HG02623 (cell line): ENCODE measurements at regions not wholly inside any gene's neighbourhood (a gene's known extent, or its start where the extent isn't known, plus 50 kb on each side); places are given as distances from the start of the nearest gene placed in this dataset.

Experiments
- ATAC-seq: cut with Tn5 transposase; IDR thresholded peaks from one replicate; pipeline ENCODE4 v1.9.1; 2021; ENCODE audit warnings: moderate library complexity; ENCODE audit not compliant: unreplicated experiment

DNA sequence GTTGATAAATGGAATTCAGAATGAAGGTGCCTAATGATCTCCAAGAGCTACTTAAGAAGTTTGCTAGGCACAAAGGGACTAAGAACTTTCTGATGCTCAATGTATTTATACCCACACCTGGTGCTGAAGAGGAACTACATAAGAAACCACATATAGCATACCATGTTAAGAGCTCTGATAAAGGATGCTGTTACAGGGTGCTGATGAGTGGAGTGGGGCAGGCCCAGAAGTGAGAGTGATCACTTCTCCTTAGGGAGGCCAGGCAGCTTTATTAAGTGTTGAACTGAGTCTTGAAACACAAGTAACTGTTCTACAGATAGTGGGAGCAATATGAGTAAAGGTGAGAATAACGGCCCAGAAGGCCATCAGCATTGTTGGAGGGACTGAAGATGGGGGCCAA lies 68.3 kb upstream of the CHRDL1 start:
- ATAC-seq, result no peak

DNA sequence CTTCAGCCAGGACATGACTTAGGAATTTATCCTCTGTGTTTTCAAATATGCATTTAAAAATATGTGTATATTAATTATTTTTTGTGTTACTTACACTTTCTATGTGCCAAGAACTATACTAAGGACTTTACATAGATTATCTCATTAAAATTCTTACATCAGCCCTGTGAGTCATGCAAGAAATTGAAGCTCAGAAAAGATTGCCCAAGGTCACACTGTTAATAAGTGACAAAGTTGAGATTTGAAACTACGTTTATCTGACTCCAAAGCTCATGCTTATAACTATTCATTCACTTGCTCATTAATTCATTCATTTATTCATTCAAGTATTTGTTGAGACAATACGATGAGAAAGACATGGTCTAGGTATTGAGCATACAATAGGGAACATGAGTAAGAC lies 62.9 kb upstream of the CHRDL1 start:
- ATAC-seq, result no peak

DNA sequence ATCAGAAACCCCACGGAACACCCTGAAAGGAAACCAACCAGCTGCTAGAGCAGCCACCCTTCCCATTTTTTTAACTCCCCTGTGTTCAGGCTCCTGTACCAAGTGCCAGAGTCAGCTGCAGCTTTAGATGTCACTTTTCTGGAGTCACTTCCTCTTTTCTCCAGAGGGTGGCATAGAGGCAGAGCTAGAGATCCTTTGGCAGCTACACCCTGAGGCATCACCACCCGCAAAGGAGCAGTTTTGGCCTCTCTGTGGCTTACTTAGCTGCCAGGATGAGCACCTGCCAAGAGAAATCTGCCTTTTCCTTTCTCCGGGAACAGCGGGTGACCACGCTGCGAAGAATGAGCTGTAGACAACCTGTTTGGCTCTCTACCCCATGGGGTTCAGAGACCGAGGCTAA lies 58.0 kb upstream of the CHRDL1 start:
- ATAC-seq, result no peak

DNA sequence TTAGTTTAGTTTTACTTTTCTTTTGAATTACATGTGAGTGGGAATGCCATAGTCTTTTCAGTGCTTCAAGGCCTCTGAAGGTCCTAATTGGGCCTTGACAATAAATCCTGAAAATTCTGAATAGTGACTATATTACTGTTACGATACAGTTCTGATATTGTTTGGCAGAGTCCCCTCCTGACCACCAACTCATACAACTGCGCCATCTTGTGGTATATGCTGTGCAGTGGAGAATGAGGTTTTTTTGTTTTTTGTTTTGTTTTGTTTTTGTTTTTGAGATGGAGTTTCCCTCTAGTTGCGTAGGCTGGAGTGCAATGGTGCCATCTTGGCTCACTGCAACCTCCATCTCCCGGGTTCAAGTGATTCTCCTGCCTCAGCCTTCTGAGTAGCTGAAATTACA lies 56.6 kb upstream of the CHRDL1 start:
- ATAC-seq, result no peak

DNA sequence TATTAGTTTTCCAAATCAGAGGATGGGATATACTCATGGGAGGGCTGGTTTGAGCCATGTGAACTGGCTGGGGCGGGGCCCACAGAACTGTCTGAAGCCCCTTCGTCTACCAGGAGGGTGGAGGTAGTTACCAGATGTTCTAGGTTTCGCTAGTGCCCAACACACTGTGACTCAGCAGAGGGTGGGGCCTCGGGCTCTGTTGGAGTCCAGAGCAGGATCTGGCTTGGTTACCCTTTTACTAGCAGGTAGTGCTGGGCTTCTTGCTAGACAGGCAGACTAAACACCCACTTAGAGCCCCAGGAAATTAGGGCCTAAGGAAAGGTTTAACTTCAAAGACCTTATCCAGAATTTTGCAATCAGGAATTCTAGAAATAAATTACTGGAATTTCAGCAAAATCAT lies 56.2 kb upstream of the CHRDL1 start:
- no peak for ATAC-seq

DNA sequence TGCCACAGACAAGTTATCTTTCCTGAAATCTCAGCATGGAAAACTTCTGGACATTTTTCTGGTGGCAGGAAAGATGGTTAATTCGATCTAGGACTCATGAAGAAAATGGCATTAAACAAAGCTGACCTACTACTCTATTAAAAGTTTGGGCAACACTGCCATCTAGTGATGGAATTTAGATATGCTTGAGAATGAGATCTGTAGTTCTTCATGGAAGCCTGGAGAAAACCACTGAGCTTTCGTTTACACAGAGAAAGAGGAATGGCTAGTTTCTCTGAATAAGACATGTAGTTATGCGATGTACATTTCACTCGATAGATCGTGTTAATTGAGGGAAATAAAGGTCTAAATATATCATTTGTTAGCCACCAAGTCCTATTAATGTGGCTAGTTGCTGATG lies 51.7 kb upstream of the CHRDL1 start:
- ATAC-seq, result peak; percentile 74

DNA sequence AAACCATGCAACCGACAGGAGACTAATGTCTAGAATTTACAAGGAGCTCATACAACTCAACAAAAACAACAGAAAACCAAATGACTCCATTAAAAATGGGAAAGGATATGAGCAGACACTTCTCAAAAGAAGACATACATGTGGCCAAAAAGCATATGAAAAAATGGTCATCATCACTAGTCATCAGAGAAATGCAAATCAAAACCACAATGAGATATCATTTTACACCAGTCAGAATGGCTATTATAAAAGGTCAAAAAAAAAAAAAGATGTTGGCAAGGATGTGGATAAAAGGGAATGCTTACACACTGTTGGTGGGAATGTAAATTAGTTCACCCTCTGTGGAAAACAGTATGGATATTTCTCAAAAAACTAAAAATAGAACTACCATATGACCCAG lies 50.5 kb upstream of the CHRDL1 start:
- ATAC-seq, result no peak
